Skeletal muscle cell (primary cell): ENCODE measurements at regions not wholly inside any gene's neighbourhood (a gene's known extent, or its start where the extent isn't known, plus 50 kb on each side); places are given as distances from the start of the nearest gene placed in this dataset.
"Not testable (repeated sequence)": the region's sequence is repeated elsewhere in the genome, so short reads cannot be mapped to it uniquely, and the experiment has no call there.

Experiments
- DNase-seq: peaks from one replicate; pipeline ENCODE4 v3.0.0-alpha.2; 2010; ENCODE audit warnings: low read depth
- H3K4me3 ChIP-seq: 2 replicates; pipeline ENCODE4 v1.5.1; 2011; ENCODE audit warnings: low read depth, mild to moderate bottlenecking, control low read depth, low read length, moderate library complexity

- H3K4me3 ChIP-seq, result no peak overlapping the region
- no peak for DNase-seq
Observed at GRCh38 chr15:38781196-38781595, 216.6 kb upstream of the RASGRP1 start.

DNA sequence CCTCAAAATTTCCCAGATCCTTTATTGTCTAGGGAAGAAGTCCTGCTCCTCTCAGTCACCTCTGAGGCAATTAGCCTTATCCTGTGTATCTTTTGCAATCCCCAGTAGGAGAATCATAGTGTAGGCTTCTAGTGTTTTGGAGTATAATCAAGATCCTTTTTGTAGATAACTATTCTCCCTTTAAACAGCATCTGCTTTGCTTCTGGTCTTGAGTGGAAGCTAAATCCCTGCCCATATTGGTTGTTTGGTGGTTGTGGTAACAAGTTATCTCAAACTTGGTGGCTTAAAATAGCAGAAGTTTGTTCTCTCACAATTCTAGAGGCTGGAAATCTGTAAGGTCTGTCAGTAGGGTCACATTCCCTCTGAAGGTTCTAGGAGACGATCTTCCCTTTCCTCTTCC lies 217.5 kb upstream of the RASGRP1 start:
- H3K4me3 ChIP-seq, result no peak overlapping the region
- DNase-seq, result no peak

DNA sequence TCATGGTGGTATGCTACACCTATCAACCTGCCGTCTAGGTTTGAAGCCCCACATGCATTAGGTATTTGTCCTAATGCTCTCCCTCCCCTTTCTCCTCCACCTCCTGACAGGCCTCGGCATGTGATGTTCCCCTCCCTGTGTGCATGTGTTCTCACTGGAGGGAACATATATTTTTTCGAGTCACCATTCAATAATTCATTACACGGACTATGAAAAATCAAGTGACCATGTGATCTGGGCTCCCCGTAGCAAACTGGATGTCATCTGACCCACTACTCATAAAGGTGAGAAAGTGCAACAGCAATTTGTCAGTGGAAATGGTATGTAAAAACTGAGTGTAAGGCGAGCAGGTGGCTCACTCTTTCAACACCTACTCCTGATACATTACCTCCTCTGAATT lies 224.3 kb upstream of the RASGRP1 start:
- H3K4me3 ChIP-seq, result no peak overlapping the region
- no peak for DNase-seq

DNA sequence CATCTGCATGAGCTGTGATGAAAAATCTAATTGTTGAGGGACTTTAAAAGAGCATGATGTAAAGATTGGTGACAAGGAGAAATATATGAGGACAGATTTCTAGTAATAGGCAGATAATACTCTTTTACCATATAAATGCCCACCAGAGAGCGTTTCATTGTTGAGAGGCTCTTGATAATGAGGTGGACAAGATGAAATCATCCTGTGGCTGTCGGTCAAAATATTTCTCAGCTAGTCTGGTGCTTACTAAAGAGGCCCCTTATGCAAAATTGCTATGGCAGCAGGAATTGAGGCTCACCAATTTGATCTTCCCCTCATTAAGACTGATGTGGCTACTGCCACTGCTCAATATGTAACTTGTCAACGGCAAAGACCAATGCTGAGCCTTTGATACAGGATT lies 225.0 kb upstream of the RASGRP1 start:
- no peak overlapping the region for H3K4me3 ChIP-seq
- no peak for DNase-seq

DNA sequence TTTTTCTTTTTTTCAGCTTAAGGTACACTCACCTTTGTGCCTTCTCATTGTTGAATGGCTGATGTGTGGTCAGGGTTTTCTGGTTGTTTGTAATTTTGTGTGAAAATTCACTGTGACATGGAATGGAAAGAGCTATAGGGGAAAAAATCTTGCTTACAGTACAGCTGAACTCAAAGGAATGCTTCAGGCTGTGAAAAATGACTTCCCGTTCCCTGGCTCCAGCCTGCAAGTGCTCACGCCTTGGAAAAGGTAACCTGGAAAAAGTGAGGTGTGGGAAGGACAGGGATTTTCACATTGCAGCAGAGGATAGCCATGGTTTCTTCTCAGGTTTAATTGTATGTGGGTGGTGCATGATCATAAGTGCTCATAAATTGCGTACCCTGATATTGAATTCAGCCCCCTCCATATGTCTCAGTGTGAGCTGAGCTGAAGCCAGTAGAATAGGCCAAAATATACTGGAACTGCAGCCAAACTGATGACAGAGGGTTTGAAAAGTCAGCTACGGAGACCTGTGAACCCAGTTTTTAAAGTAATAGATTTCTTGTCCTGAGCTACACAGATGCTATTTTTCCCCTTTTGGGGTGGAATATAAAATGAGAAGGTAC lies 228.7 kb upstream of the RASGRP1 start:
- no peak for DNase-seq
- no peak overlapping the region for H3K4me3 ChIP-seq

GRCh38 chr15:38795471-38796245 lies 231.0 kb upstream of the RASGRP1 start:
- DNase-seq, result no peak
- H3K4me3 ChIP-seq, result no peak overlapping the region

- H3K4me3 ChIP-seq, result no peak overlapping the region
Observed at GRCh38 chr15:38796589-38796988, 232.0 kb upstream of the RASGRP1 start.

DNA sequence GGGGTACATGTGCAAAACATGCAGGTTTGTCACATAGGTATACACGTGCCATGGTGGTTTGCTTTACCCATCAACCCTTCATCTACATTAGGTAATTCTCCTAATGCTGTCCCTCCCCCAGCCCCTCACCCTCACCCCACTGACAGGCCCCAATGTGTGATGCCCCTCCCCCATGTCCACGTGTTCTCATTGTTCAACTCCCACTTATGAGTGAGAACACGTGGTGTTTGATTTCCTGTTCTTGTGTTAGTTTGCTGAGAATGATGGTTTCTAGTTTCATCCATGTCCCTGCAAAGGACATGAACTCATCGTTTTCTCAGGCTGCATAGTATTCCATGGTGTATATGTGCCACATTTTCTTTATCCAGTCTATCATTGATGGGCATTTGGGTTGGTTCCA lies 232.9 kb upstream of the RASGRP1 start:
- not testable (repeated sequence) for H3K4me3 ChIP-seq, DNase-seq

More at GRCh38 chr15:38796589-38796988, 232.0 kb upstream of the RASGRP1 start:
- DNase-seq, result no peak

DNA sequence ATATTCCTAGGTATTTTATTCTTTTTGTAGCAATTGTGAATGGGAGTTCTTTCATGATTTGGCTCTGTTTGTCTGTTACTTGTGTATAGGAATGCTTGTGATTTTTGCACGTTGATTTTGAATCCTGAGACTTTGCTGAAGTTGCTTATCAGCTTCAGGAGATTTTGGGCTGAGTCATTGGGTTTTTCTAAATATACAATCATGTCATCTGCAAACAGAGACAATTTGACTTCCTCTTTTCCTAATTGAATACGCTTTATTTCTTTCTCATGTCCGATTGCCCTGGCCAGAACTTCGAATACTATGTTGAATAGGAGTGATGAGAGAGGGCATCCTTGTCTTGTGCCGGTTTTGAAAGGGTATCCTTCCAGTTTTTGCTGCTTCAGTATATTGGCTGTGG lies 234.6 kb upstream of the RASGRP1 start:
- H3K4me3 ChIP-seq, result not testable (repeated sequence)

GRCh38 chr15:38809621-38810020 lies 245.0 kb upstream of the RASGRP1 start:
- no peak overlapping the region for H3K4me3 ChIP-seq
- DNase-seq, result no peak

More for the DNA sequence above, 234.6 kb upstream of the RASGRP1 start:
- DNase-seq, result not testable (repeated sequence)

GRCh38 chr15:38810686-38811085 lies 246.1 kb upstream of the RASGRP1 start:
- no peak for DNase-seq
- no peak overlapping the region for H3K4me3 ChIP-seq

GRCh38 chr15:38814254-38814653 lies 249.6 kb upstream of the RASGRP1 start:
- H3K4me3 ChIP-seq, DNase-seq: not testable (repeated sequence)

GRCh38 chr15:38814891-38815290 lies 250.3 kb upstream of the RASGRP1 start:
- H3K4me3 ChIP-seq, result no peak overlapping the region
- DNase-seq, result no peak

DNA sequence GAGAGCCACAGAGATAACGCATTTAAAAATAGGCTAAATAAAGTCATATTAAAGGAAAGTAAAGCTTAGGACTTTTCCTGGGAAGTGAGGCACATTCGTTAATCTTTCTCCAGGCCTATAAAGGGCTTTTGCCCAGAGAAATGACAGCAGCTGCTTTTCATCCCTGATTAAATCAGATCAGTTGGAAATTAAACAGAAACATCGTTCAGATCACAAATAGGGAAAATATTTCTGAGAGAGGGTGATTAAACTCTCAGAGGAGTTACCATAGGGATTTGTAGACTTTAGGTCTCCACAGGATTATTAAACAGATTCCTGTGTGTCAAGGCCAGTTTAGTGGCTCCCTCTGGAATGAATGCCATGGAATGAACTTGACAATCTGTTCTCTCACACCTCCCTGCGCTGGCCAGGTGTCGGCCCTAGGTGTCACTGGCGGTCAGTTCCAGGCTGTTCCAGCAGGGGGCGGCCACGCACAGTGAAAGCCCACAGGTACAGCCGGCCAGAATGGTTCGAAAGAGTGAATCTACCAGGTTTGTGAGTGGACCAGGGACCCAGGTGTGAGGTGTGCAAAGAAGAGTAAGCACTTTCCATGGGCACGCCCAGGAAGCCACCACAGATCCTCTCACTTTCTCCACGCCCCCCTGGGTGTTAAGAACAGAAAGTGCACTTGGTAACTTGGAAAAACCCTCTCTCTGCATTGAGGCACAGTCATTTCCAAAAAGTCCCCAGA lies 253.0 kb upstream of the RASGRP1 start:
- DNase-seq, result no peak
- H3K4me3 ChIP-seq, result no peak overlapping the region

DNA sequence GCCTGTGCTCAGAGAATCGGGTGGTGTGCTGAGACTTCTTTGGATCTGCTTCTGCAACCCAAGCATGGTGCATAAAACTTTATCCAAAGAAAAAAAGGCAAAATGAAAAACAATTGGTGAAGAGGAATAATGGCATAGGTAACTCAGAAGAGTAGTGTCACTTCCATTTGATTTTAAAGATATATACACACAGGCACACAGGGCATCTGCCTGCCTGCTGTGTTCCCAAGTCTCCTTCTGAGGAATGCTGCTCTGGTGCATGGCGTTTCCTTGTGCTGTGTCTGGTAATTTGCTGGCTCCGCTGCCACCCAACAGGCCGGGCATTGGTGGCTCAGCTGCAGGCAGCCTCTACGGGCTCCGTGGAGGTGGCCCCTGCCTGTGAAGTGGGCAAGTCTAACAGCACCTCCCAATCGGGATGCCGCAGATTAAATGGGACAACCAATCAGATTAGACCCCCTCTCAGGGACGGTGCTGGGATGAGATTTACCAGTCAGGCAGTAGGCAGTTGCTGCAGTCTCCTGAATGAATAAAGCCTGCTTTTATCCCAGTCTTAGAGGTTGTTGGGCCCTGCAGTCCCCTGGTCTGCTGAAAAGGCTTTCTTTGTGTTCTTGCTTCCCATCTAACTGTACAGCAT lies 253.7 kb upstream of the RASGRP1 start:
- DNase-seq, result no peak
- no peak overlapping the region for H3K4me3 ChIP-seq

GRCh38 chr15:38819387-38819950 lies 254.9 kb upstream of the RASGRP1 start:
- DNase-seq, result no peak
- H3K4me3 ChIP-seq, result no peak overlapping the region

- no peak for DNase-seq
- H3K4me3 ChIP-seq, result no peak overlapping the region
Observed at GRCh38 chr15:38823263-38823662, 258.6 kb upstream of the RASGRP1 start.

DNA sequence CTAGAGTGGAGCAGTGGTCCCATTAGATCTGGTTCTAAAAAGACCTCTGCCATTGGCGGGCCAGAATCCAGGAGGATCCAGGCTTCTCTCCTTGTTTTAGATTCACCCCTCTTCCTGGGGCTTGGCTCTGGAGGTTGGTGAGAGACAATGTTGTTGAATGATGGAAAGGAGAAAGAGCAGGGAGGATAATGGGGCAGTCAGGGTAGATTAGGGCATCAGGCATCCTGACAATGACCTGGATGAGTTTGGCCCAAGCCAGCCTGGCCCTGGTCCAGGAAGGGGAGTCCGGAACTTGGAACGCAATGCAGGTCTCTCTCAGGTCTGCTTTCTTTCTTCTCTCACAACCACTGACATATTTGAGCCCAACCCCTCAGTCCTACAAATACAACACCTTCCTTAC lies 260.1 kb upstream of the RASGRP1 start:
- DNase-seq, result no peak
- no peak overlapping the region for H3K4me3 ChIP-seq

DNA sequence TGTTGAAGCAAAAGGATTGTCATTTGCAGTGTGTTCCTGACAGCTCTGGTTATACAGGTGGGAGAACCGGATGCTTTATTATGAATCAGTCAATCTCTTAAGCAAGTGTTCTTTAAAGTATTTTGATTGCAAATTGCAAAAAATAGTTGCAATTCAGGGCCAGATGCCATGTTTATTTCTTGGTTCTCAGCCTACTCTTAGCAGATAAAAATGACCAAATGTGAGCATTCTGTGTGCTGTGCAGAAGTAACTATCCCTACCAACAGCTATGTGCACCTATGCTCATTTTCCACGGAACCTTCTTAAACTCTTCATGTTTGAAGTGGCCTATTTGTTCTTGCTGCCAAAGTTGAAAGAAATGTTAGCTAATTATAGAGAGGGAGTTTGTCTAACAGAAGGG lies 262.3 kb upstream of the RASGRP1 start:
- H3K4me3 ChIP-seq, result no peak overlapping the region
- DNase-seq, result no peak

DNA sequence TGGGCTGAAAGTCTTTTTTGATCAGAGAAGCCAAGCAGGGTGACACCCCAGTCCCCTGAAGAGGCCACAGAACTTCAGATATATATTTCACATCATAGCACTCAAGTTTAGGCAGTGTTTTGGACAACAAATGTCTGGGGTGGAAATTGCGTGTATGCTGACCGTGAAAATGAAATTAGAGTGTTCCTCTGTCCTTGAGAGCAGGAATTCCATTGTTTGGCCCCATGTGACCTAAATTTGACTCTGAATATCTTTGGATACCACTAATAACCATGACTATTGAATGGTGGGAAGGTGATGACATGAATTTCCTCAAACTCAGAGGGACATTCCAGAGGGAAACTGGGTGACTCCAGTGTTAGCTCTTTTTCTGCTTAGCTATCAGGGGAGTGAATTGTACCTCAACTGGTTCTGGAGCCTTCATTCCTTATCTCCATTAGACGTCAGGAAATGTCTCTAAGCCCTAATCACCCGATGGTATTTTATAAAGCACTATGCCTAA lies 263.5 kb upstream of the RASGRP1 start:
- no peak overlapping the region for H3K4me3 ChIP-seq
- no peak for DNase-seq
